Hematopoietic multipotent progenitor cell treated with erythropoietin and hydrocortisone succinate and interleukin-3 and kit ligand, for 8 days (in vitro differentiated cells): ENCODE measurements at regions not wholly inside any gene's neighbourhood (a gene's known extent, or its start where the extent isn't known, plus 50 kb on each side); places are given as distances from the start of the nearest gene placed in this dataset.
"Not testable (repeated sequence)": the region's sequence is repeated elsewhere in the genome, so short reads cannot be mapped to it uniquely, and the experiment has no call there.

ENCODE experiments used
- DNase-seq: peaks from one replicate; pipeline ENCODE4 v3.0.0-alpha.2; 2015

DNA sequence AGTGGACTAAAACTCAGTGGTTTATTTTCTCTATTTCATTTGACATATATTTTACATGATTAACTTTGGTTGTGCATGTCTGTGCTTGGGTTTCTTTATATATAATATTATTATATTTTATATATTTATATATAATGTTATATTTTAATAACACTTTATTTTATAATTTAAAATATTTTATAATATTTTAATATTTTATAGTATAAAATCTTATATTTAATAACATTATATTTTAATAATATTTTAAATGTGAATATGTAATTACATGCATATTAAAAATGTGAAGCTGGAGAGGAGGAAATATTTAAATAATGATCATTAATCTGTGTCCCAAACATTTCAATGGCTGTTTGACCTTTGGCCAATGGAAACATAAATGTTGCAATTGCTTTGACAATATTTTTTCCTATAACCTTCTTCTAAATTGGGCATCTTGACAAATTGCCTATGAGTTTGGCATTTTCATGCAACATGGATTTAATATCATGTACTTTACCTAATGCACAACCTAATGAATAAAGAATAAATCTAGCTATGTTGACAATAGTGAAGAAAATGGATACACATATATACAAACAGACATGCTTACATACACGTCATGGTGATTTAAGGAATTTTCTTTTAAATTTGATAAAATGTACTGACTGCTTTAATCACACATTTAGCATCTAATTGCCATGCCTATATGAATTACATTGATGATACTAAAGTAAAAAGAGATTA, 607.1 kb downstream of the SLITRK6 start:
- no peak for DNase-seq

- no peak for DNase-seq
Observed at GRCh38 chr13:85186356-85187045, 612.7 kb downstream of the SLITRK6 start.

DNA sequence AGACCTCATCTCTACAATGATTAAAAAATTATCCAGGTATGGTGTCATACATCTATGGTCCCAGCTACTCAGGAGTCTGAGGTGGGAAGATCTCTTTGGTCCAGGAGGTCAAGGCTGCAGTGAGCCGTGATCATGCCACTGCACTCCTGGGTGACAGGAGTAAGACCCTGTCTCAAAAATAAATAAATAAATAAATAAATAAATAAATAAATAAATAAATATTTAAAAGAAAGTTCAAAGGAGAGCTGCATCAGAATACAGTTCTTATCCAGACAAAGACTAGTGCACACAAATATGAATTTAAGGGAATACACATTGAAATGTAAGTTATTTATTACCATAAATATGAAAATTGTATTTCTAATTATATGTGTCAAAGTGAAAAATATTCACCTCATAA, 624.9 kb downstream of the SLITRK6 start:
- DNase-seq, result no peak

DNA sequence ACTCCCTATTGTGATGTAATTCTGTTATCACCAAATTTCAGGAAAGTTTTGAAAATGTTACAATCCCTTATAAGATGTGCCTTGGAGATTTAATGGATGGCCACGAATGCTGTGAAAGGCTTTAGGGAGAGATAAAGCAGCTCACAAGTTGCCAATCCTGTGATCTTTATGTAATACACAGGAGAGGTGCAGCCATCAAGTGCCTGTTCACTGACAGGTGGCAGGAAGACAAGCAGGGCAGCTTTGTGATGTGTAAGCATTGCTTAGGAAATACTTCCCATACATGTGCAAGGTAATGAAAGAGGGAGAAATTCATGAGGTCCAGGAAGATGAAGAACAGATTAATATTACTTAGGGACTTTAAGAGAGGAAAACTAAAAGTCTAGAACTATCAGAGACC, 628.8 kb downstream of the SLITRK6 start:
- DNase-seq, result no peak

DNA sequence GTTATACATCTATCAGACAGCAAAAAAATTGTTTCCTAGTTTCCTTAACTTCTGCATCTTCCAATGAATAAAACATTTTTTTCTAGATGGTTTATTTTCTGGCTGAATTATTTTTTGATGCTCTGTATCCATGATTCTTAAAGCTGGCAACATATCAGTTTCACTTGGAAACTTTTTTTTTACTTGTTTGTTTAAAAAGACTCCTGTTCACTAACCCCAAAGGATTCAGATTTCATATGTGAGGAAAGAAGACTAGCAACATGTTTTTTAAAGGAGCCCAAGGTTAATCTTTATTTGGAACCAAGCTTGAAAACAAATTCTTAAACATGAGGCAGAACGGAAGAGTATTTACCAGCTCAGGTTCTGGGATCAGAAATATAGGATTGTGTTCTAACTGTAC, 632.3 kb downstream of the SLITRK6 start:
- no peak for DNase-seq

- no peak for DNase-seq
Observed at GRCh38 chr13:85163063-85163462, 636.2 kb downstream of the SLITRK6 start.

DNA sequence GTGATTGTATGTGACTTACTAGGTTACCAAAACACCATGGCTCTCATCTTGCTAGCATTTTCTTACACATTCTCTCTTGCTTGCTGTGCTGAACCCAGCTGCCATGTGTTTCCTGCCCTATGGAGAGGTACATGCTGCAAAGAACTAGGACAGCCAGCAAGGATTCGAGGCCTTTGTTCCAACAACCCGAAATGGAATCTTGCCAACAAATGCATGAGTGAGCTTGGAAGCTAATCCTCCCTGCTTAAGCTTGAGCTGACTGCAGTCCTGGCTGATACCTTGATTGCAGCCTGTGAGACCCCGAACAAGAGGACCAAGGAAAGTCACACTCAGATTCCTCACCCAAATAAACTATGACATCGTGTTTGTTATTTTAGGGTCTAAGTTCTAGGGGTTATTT, 651.2 kb downstream of the SLITRK6 start:
- DNase-seq, result no peak

GRCh38 chr13:85142351-85142927, 656.8 kb downstream of the SLITRK6 start:
- no peak for DNase-seq

- no peak for DNase-seq
Observed at GRCh38 chr13:85141401-85141800, 657.8 kb downstream of the SLITRK6 start.

GRCh38 chr13:85140192-85140591, 659.0 kb downstream of the SLITRK6 start:
- DNase-seq, result no peak

- DNase-seq, result no peak
Observed at GRCh38 chr13:85137516-85137915, 661.7 kb downstream of the SLITRK6 start.

GRCh38 chr13:85132986-85133385, 666.2 kb downstream of the SLITRK6 start:
- DNase-seq, result no peak

DNA sequence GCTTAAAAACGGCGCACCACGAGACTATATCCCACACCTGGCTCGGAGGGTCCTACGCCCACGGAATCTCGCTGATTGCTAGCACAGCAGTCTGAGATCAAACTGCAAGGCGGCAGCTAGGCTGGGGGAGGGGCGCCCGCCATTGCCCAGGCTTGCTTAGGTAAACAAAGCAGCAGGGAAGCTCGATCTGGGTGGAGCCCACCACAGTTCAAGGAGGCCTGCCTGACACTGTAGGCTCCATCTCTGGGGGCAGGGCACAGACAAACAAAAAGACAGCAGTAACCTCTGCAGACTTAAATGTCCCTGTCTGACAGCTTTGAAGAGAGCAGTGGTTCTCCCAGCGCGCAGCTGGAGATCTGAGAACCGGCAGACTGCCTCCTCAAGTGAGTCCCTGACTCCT, 675.7 kb downstream of the SLITRK6 start:
- not testable (repeated sequence) for DNase-seq

GRCh38 chr13:85108356-85108755, 690.9 kb downstream of the SLITRK6 start:
- DNase-seq, result no peak

- DNase-seq, result no peak
Observed at GRCh38 chr13:85099245-85099644, 700.0 kb downstream of the SLITRK6 start.

- DNase-seq, result peak; percentile 6
Observed at GRCh38 chr13:85095418-85096272, 703.6 kb downstream of the SLITRK6 start.

- DNase-seq, result no peak
Observed at GRCh38 chr13:85093808-85094207, 705.4 kb downstream of the SLITRK6 start.

DNA sequence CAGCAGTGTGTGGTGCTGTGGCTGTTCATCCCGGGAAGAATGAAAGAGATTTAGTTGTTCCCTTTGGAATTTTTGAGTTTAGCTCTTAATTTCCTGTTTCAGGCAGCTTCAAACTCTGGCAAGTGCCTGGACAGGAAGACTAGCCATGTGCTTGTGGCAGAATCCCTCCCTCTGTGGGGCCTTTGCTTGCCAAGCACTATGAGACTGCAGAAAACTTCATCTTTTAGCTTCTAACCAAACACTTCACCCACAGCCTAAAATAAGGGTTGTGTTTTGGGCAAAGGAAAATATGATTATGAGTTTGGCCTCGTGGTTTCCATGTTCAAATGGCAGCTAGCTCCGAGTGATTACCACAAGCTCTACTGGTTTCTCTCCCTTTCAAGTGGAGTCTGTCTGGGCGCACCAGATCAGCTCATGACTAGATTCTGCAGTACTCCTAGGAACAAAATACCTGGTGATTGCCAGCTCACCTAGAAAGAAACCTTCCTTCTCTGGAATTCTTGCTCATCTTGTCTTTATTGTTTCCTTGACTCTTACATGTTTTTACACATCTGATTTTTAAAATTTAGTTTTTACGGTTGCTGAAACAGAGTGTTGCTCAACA, 707.5 kb downstream of the SLITRK6 start:
- DNase-seq, result peak; percentile 16

GRCh38 chr13:85089186-85089585, 710.0 kb downstream of the SLITRK6 start:
- no peak for DNase-seq

DNA sequence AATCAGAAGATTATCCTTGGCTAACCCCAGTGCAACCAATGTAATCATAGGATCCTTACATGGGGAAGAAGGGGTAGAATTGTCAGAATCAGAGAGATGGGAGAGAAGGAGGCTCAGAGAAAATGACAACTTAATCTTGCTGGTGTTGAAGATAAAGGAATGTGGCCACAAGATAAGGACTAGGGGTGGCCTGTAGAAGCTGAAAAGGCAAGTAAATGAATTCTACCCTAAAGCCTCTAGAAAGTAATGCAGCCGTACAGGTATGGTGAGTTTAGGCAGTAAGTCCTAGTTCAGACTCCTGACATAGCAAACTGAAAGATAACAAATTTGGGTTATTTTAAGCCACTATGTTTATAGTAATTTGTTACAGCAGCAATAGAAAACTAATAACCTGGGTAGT, 718.5 kb downstream of the SLITRK6 start:
- DNase-seq, result peak; percentile 82

DNA sequence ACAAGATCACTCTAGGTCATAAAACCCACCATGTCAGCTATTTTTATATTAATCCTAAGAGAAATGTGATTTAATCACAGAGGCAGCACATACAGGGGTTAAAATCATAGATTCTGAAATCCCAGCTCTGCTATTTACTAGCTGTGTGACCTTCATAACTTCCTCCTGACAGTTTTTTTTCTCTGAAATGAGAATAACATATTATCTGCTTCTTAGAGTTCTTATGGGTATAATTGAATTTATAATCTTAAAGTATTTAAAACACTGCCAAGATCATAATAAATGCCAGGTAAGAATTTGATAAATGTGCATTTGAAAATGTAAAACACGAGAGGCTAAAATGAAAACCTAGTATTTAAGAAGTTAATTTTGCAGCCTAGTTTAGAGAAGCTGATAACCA, 722.9 kb downstream of the SLITRK6 start:
- no peak for DNase-seq

- DNase-seq, result no peak
Observed at GRCh38 chr13:85074543-85075313, 724.5 kb downstream of the SLITRK6 start.
